ENCODE measurements at regions not wholly inside any gene's neighbourhood (a gene's known extent, or its start where the extent isn't known, plus 50 kb on each side); places are given as distances from the start of the nearest gene placed in this dataset.

- no peak for TF ChIP-seq POLR2A (IDR thresholded peaks at IDR 0.05)
- TF ChIP-seq, protein P1, sequence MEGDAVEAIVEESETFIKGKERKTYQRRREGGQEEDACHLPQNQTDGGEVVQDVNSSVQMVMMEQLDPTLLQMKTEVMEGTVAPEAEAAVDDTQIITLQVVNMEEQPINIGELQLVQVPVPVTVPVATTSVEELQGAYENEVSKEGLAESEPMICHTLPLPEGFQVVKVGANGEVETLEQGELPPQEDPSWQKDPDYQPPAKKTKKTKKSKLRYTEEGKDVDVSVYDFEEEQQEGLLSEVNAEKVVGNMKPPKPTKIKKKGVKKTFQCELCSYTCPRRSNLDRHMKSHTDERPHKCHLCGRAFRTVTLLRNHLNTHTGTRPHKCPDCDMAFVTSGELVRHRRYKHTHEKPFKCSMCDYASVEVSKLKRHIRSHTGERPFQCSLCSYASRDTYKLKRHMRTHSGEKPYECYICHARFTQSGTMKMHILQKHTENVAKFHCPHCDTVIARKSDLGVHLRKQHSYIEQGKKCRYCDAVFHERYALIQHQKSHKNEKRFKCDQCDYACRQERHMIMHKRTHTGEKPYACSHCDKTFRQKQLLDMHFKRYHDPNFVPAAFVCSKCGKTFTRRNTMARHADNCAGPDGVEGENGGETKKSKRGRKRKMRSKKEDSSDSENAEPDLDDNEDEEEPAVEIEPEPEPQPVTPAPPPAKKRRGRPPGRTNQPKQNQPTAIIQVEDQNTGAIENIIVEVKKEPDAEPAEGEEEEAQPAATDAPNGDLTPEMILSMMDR (IDR thresholded peaks at IDR 0.05) = no peak
- no peak for TF ChIP-seq POLR2AphosphoS5 (IDR thresholded peaks at IDR 0.05)
These were observed 78.0 kb upstream of the CTLA4 start for GRCh38 chr2:203789618-203790017.
